ENCODE measurements at regions not wholly inside any gene's neighbourhood (a gene's known extent, or its start where the extent isn't known, plus 50 kb on each side); places are given as distances from the start of the nearest gene placed in this dataset.
"Not testable (repeated sequence)": the region's sequence is repeated elsewhere in the genome, so short reads cannot be mapped to it uniquely, and the experiment has no call there.

DNA sequence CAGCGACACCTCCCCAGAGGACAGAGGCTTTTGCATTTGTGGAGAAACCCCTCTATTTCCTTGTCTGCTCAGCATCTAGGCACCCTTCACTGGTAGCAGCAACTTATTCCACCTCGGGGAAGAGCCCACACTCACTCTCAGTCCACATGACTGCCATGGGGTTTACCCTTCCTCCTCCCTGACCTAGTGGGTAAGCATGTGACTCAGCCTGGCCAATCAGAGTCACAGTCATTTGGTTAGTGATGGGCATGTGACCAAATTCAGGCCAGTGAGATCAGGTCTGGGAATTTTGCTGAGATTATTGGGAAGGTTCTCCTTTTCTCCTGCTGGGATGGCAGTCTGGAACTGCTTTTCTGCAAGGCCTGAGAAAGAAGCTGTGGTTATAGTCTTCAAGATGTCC is 145.7 kb upstream of the PHACTR3 start:
- DNase-seq (ENCODE audit: low read depth in 2 of 2, low spot score in 1 of 2): no peak

- no peak for DNase-seq (ENCODE audit: low read depth in 2 of 2, low spot score in 1 of 2)
Observed at GRCh38 chr20:59459586-59459985, 144.8 kb upstream of the PHACTR3 start.

GRCh38 chr20:59460352-59460751 is 144.0 kb upstream of the PHACTR3 start:
- DNase-seq (ENCODE audit: low read depth in 2 of 2, low spot score in 1 of 2): no peak

GRCh38 chr20:59461526-59461925 is 142.8 kb upstream of the PHACTR3 start:
- DNase-seq (ENCODE audit: low read depth in 2 of 2, low spot score in 1 of 2): no peak

- DNase-seq (ENCODE audit: low read depth in 2 of 2, low spot score in 1 of 2): no peak
Observed at GRCh38 chr20:59462249-59462648, 142.1 kb upstream of the PHACTR3 start.

- no peak for DNase-seq (ENCODE audit: low read depth in 2 of 2, low spot score in 1 of 2)
Observed at GRCh38 chr20:59463541-59463940, 140.8 kb upstream of the PHACTR3 start.

DNA sequence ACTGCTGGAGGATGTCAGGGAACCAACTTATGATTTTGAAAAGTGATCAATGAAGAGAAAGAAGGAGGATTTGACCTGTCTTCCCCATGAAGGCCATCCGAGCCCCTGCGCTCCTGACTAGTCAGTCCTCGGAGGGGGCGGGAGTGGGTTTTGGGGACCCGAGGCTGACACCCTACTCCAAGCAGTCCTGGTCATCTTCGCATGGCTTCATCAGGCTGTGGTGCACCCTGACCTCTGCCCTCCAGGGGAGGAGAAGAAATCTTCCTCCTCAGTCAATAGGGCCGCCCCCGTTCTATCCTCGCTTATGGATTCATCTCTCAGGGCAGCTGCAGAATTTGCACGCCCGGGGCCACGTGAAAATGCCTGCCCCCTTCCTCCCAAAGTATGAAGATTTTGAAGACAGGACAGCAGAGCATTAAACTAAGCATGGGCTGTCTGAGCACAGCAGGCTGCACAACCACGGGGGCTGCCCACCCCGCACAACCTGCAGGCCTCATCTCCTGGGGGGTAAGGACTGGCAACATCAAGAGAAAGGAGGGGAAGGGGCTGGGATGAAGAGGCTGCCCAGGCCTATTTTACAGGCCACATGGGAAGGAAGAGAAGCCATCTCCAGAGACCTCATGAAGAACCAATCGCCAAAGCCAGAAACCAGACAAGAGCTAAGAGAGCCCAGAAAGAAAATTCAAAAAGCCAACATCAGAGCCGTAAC is 138.1 kb upstream of the PHACTR3 start:
- DNase-seq (ENCODE audit: low read depth in 2 of 2, low spot score in 1 of 2): no peak

GRCh38 chr20:59468831-59469230 is 135.5 kb upstream of the PHACTR3 start:
- no peak for DNase-seq (ENCODE audit: low read depth in 2 of 2, low spot score in 1 of 2)

GRCh38 chr20:59469267-59470252 is 134.8 kb upstream of the PHACTR3 start:
- DNase-seq (ENCODE audit: low read depth in 2 of 2, low spot score in 1 of 2): no peak

GRCh38 chr20:59470521-59470920 is 133.8 kb upstream of the PHACTR3 start:
- no peak for DNase-seq (ENCODE audit: low read depth in 2 of 2, low spot score in 1 of 2)

DNA sequence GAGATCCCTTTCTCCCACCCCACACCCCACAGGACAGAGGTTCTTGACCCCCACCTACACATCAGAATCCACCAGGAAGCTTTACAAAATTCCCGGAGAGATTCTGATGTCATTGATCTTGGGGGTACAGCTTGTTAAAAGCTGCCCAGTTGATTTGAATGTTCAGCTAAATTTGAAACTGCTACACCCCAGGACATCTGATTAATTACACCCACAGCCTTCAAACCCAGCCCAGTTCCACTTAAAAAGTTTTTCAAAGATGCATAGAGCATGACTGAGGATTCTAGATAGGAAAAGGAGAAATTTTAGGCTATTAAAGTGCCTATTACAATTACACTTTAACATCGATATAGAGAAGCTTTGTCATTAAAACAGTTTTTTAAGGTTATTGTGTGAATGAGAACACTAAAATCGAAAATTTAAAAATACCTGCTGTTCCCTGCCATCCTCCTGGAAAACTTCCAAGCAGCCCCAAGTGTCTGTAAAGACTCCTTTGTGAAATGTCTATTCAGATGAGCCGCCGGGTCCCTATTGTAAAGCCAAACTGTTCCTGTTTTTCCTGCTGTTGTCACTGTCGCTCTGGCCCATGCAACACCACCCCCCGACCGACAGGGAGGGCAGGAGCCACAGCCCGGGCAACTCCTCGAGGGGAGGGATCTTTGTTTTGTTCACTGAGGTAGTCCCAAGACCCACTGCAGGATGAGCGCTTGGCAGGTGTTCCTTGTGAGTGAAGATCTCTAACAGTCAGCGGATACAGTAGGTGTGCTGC is 132.5 kb upstream of the PHACTR3 start:
- no peak for DNase-seq (ENCODE audit: low read depth in 2 of 2, low spot score in 1 of 2)

DNA sequence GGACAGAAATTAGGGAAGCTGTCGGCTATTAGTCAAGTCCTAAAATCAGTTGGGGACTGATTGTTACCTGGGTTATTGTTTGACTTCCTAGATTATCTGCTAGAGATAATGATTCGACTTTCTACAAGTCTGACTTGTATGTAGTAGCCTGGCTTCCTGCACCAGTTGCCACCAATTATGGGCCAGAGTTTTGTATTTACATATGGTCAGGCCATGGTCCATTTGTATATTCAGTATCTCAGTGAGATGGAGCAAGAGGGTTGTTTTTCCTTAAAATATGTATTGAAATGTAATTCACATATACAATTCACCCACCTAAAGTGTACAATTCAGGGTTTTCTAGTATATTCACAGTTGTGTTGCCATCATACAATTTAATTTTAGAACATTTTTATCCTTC is 130.6 kb upstream of the PHACTR3 start:
- DNase-seq (ENCODE audit: low read depth in 2 of 2, low spot score in 1 of 2): no peak

- no peak for DNase-seq (ENCODE audit: low read depth in 2 of 2, low spot score in 1 of 2)
Observed at GRCh38 chr20:59481067-59481466, 123.3 kb upstream of the PHACTR3 start.

GRCh38 chr20:59481477-59482018 is 122.8 kb upstream of the PHACTR3 start:
- no peak for DNase-seq (ENCODE audit: low read depth in 2 of 2, low spot score in 1 of 2)

- no peak for DNase-seq (ENCODE audit: low read depth in 2 of 2, low spot score in 1 of 2)
Observed at GRCh38 chr20:59482351-59483187, 121.8 kb upstream of the PHACTR3 start.

- DNase-seq (ENCODE audit: low read depth in 2 of 2, low spot score in 1 of 2): no peak
Observed at GRCh38 chr20:59483481-59483880, 120.9 kb upstream of the PHACTR3 start.

DNA sequence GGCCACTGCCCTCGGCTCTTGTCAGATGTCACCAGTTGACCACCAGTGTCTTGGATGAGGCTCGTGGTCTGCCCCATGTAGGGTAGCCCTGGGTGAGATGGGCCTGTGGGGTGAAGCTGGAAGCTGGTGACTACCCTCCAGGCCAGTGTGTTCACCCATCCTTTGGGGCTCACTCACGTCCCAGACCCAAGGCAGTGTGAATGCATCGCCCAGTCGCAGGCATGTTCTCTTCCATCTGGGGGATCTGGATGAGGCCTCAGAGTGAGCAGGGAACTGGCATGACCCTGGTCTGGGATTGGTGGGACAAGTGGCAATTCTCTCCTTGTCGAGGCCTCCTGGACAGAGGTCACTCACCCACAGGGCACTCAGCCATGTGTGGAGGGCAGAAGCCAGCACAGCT is 120.1 kb upstream of the PHACTR3 start:
- no peak for DNase-seq (ENCODE audit: low read depth in 2 of 2, low spot score in 1 of 2)

DNA sequence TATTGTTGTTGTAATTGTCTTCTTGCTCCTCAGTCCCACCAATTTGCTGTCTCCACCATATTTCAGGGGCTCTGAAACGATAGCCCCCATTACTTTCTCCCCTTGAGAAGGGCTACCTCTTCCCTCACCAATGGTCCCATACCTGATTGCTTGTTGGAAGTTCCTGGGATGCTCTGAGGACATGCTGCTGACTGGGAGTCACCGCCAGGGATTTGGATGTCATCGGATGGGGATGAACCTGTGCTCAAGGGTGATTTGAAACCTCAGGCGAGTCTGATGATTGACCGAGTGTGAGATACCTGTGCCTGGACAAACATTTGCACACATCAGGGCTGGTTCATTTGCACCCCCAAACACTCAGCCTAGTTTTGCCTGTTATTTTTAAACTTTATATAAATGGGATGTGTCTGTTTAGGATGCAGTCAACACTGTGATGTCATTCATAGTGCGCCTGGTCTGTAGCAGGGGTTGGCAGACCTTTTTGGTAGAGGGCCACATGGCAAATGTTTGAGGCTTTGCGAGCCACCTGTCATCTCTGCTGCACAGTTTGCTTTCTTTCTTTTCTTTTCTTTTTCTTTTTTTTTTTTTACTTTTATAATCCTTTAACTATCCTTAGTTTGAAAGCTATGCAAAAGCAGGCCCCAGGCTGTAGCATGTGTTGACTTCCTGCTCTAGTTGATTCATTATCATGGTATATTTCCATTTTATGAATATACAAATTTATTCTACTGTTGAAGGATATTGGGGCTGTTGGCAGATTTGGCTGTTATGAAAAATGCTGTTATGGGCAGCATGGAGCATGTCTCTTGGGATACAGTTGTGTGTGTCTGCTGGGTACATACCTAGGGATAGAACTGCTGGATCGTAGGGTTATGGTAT is 118.5 kb upstream of the PHACTR3 start:
- no peak for DNase-seq (ENCODE audit: low read depth in 2 of 2, low spot score in 1 of 2)

DNA sequence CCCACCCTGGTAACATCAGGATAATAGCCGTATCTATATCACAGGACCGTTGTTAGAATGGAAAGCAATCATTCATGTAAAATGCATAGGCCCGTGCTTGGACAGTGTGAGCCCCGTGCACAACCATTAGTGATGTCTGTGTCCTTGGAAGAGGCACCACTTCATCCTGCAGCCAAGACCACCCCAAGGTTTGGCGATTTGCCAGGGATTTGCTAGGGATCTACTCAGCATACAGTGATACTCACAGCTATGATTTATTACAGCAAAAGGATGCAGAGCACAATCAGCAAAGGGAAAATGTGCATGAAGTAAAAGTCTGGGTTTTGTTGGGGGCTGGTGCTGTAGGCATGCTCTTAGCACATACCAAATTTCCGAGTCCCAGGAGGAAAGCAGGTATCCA is 115.9 kb upstream of the PHACTR3 start:
- DNase-seq (ENCODE audit: low read depth in 2 of 2, low spot score in 1 of 2): not testable (repeated sequence)

Measured in stimulated activated CD8-positive, alpha-beta memory T cell treated with anti-CD3 and anti-CD28 coated beads, Interleukin-4, amount 100 ng/mL, for 4 hours (primary cell).